ENCODE measurements at regions not wholly inside any gene's neighbourhood (a gene's known extent, or its start where the extent isn't known, plus 50 kb on each side); places are given as distances from the start of the nearest gene placed in this dataset.

- H3K9ac ChIP-seq (replicated peaks in 1 of 4; ENCODE audit: extremely low read depth in 1 of 4, low read depth in 3 of 4, low read length in 3 of 4) = no peak overlapping the region
- no peak for FAIRE-seq
- no peak overlapping the region for H3K4me2 ChIP-seq (ENCODE audit: insufficient read depth in 1 of 2, low read depth in 2 of 2, low read length in 2 of 2)
- TF ChIP-seq JUND (IDR thresholded peaks at IDR 0.05; ENCODE audit: low read length) = no peak
- no peak for TF ChIP-seq CBX8 (IDR thresholded peaks at IDR 0.05; ENCODE audit: borderline replicate concordance, low read depth, low read length)
- TF ChIP-seq SIRT6 (IDR thresholded peaks at IDR 0.05; ENCODE audit: low read length) = no peak
- no peak for TF ChIP-seq FOSL1 (IDR thresholded peaks at IDR 0.05; ENCODE audit: insufficient read depth, low read depth, low read length)
- TF ChIP-seq CTBP2 (IDR thresholded peaks at IDR 0.05; ENCODE audit: borderline replicate concordance, insufficient read depth, insufficient read length, low read length) = no peak
- TF ChIP-seq KDM5A (IDR thresholded peaks at IDR 0.05; ENCODE audit: low read length) = no peak
- no peak for TF ChIP-seq USF2 (IDR thresholded peaks at IDR 0.05; ENCODE audit: low read length)
- no peak for TF ChIP-seq POLR2AphosphoS5 (IDR thresholded peaks at IDR 0.05; ENCODE audit: low read depth, low read length)
- TF ChIP-seq CREB1 (IDR thresholded peaks at IDR 0.05) = no peak
- TF ChIP-seq TBP (IDR thresholded peaks at IDR 0.05; ENCODE audit: low read depth, low read length) = no peak
- TF ChIP-seq CTCF (IDR thresholded peaks at IDR 0.05; ENCODE audit: control extremely low read depth in 1 of 3, insufficient read depth in 1 of 3, low read depth in 1 of 3, low read length in 3 of 3) = no peak
- TF ChIP-seq SIN3A (conservative IDR thresholded peaks at IDR 0.05 in 1 of 2, IDR thresholded peaks at IDR 0.05 in 1 of 2; ENCODE audit: low read depth in 1 of 2, low read length in 2 of 2) = no peak
Observed at GRCh38 chr7:41445946-41446345, 256.9 kb downstream of the INHBA start.

More at GRCh38 chr7:41445946-41446345, 256.9 kb downstream of the INHBA start:
- Histone ChIP-seq H3K23ac (ENCODE audit: insufficient read length) (no peak overlapping the region), H3K9me3 (ENCODE audit: insufficient read depth in 2 of 2, low read depth in 1 of 2, low read length in 1 of 2) (no peaks in the 10 kb centered on the region), H3K4me1 (replicated peaks in 1 of 4; ENCODE audit: control insufficient read depth in 3 of 4, insufficient read depth in 4 of 4, low read length in 3 of 4) (peaks cover 0 to 4% (median 3%) of the 10 kb centered on the region in 4 experiments; a peak in 4 of 7 replicates), H3K18ac (ENCODE audit: extremely low read depth, low read length) (no peak overlapping the region), H3K14ac (ENCODE audit: insufficient read length) (no peak overlapping the region), H2BK12ac (ENCODE audit: low read depth, low read length) (no peak overlapping the region), H3K79me1 (ENCODE audit: low read depth, low read length) (no peaks in the 10 kb centered on the region), H3K23me2 (ENCODE audit: low read depth, low read length) (no peaks in the 10 kb centered on the region), H2BK20ac (ENCODE audit: low read length) (no peak overlapping the region), H3K4ac (replicated peaks; ENCODE audit: insufficient read length, low read depth, low read length) (no peak overlapping the region), H3K36me3 (ENCODE audit: control insufficient read depth in 2 of 4, insufficient read depth in 4 of 4, low read length in 3 of 4) (no peaks in the 10 kb centered on the region), H4K8ac (ENCODE audit: extremely low read depth, insufficient read depth, low read length) (no peak overlapping the region), H3K56ac (replicated peaks; ENCODE audit: insufficient read length, low read depth, low read length) (no peak overlapping the region), H2AFZ (ENCODE audit: low read length) (no peak overlapping the region), H3K27ac (ENCODE audit: low read depth, low read length) (no peak overlapping the region), H4K20me1 (replicated peaks in 1 of 2; ENCODE audit: control insufficient read depth in 1 of 2, insufficient read depth in 2 of 2, low read length in 2 of 2) (no peaks in the 10 kb centered on the region), H2BK120ac (replicated peaks; ENCODE audit: low read depth, low read length) (no peak overlapping the region), H4K91ac (replicated peaks; ENCODE audit: insufficient read length, low read length) (no peak overlapping the region), H3K79me2 (ENCODE audit: control insufficient read depth in 1 of 2, insufficient read depth in 2 of 2, low read length in 2 of 2) (no peaks in the 10 kb centered on the region), H2BK5ac (ENCODE audit: low read depth, low read length) (no peak overlapping the region), H2AK5ac (ENCODE audit: low read depth, low read length) (no peak overlapping the region), H4K5ac (ENCODE audit: insufficient read length, low read depth, low read length) (no peak overlapping the region), H2BK15ac (ENCODE audit: low read length) (no peak overlapping the region), H3K4me3 (ENCODE audit: extremely low read depth in 1 of 4, insufficient read depth in 2 of 4, low read depth in 3 of 4, low read length in 4 of 4) (no peak overlapping the region), H3K27me3 (replicated peaks in 1 of 4; ENCODE audit: control insufficient read depth in 3 of 4, extremely low read depth in 1 of 4, insufficient read depth in 3 of 4, low read length in 3 of 4) (no peaks in the 10 kb centered on the region)
- no peak for DNase-seq (ENCODE audit: low read depth in 1 of 2, low spot score in 2 of 2)
- WGBS, 2 experiments (ENCODE audit: extremely low coverage in 1 of 2, insufficient coverage in 1 of 2, insufficient read length in 1 of 2, insufficient replicate concordance in 2 of 2, low coverage in 1 of 2, low lambda C conversion rate in 2 of 2, missing lambda C conversion rate in 1 of 2) = 85% methylated on average over 3 of the region's 3 CpGs; no CpG with 5 or more reads in 1 of the 2 experiments
- POLR2A ChIA-PET (ENCODE audit: partially characterized antibody) = no interaction called here
- CTCF ChIA-PET (ENCODE audit: partially characterized antibody) = no interaction called here
